H9 (cell line): ENCODE measurements at regions not wholly inside any gene's neighbourhood (a gene's known extent, or its start where the extent isn't known, plus 50 kb on each side); places are given as distances from the start of the nearest gene placed in this dataset.

Experiments
- DNase-seq: peaks from one replicate; pipeline ENCODE4 v3.0.0-alpha.2; 2017
- H2AFZ ChIP-seq: one replicate; pipeline ENCODE4 v1.6.1; 2013; ENCODE audit warnings: mild to moderate bottlenecking, low read length, control low read depth, moderate library complexity
- H2AK5ac ChIP-seq: 2 replicates; pipeline ENCODE4 v1.6.1; 2013; ENCODE audit warnings: low read length, control low read depth, mixed read lengths; ENCODE audit not compliant: insufficient read length
- H2BK120ac ChIP-seq: one replicate; pipeline ENCODE4 v1.6.1; 2013; ENCODE audit warnings: low read depth, mild to moderate bottlenecking, low read length, control low read depth, inconsistent platforms; ENCODE audit not compliant: poor library complexity, severe bottlenecking
- H2BK12ac ChIP-seq: 2 replicates; pipeline ENCODE4 v1.6.1; 2013; ENCODE audit warnings: low read length, control low read depth, mixed read lengths, low read depth; ENCODE audit not compliant: insufficient read length
- H2BK15ac ChIP-seq: 2 replicates; pipeline ENCODE4 v1.6.1; 2013; ENCODE audit warnings: low read depth, low read length, control low read depth
- H2BK20ac ChIP-seq: one replicate; pipeline ENCODE4 v1.6.1; 2013; ENCODE audit warnings: low read depth, mild to moderate bottlenecking, low read length, control low read depth, inconsistent platforms; ENCODE audit not compliant: poor library complexity, severe bottlenecking
- H2BK5ac ChIP-seq: 2 replicates; pipeline ENCODE4 v1.6.1; 2013; ENCODE audit warnings: low read length, control low read depth, mixed read lengths; ENCODE audit not compliant: insufficient read length
- H3K14ac ChIP-seq: 2 replicates; pipeline ENCODE4 v1.6.1; 2013; ENCODE audit warnings: low read length, control low read depth; ENCODE audit not compliant: insufficient read depth
- H3K18ac ChIP-seq: 2 replicates; pipeline ENCODE4 v1.6.1; 2013; ENCODE audit warnings: low read depth, mild to moderate bottlenecking, mixed read lengths, low read length, control low read depth; ENCODE audit not compliant: insufficient read length
- H3K23ac ChIP-seq: 2 replicates; pipeline ENCODE4 v1.6.1; 2013; ENCODE audit warnings: low read length, control low read depth, mixed read lengths, low read depth; ENCODE audit not compliant: insufficient read length
- H3K23me2 ChIP-seq: 2 replicates; pipeline ENCODE4 v1.6.1; 2013; ENCODE audit warnings: low read depth, mild to moderate bottlenecking, mixed read lengths, low read length, control low read depth; ENCODE audit not compliant: insufficient read length, poor library complexity, severe bottlenecking
- H3K27ac ChIP-seq: 2 replicates; pipeline ENCODE4 v1.5.1; 2013; ENCODE audit warnings: low read length, control low read depth, mixed read lengths, low read depth; ENCODE audit not compliant: insufficient read length
- H3K27me3 ChIP-seq: 2 replicates; pipeline ENCODE4 v1.6.1; 2013; ENCODE audit warnings: low read length, control low read depth, inconsistent platforms; ENCODE audit not compliant: insufficient read depth
- H3K4ac ChIP-seq: 2 replicates; pipeline ENCODE4 v1.6.1; 2013; ENCODE audit warnings: low read depth, mild to moderate bottlenecking, control low read depth, inconsistent platforms, low read length, moderate library complexity
- H3K4me1 ChIP-seq: 2 replicates; pipeline ENCODE4 v1.6.1; 2013; ENCODE audit warnings: low read length, control low read depth, inconsistent platforms; ENCODE audit not compliant: insufficient read depth
- H3K4me2 ChIP-seq: 2 replicates; pipeline ENCODE4 v1.6.1; 2013; ENCODE audit warnings: low read length, control low read depth, mixed read lengths; ENCODE audit not compliant: insufficient read length, insufficient read depth
- H3K56ac ChIP-seq: 2 replicates; pipeline ENCODE4 v1.6.1; 2013; ENCODE audit warnings: low read depth, mild to moderate bottlenecking, mixed read lengths, low read length, control low read depth; ENCODE audit not compliant: insufficient read length
- H3K79me1 ChIP-seq: 2 replicates; pipeline ENCODE4 v1.6.1; 2013; ENCODE audit warnings: low read depth, mild to moderate bottlenecking, moderate library complexity, low read length, control low read depth, inconsistent platforms; ENCODE audit not compliant: insufficient read depth, poor library complexity, severe bottlenecking
- H3K79me2 ChIP-seq: 2 replicates; pipeline ENCODE4 v1.6.1; 2013; ENCODE audit warnings: low read length, control low read depth, inconsistent platforms; ENCODE audit not compliant: insufficient read depth
- H3K9ac ChIP-seq: 2 replicates; pipeline ENCODE4 v1.6.1; 2013; ENCODE audit warnings: low read length, control low read depth, mixed read lengths; ENCODE audit not compliant: insufficient read length; ENCODE audit errors: extremely low read depth
- H3K9me3 ChIP-seq: one replicate; pipeline ENCODE4 v1.6.1; 2013; ENCODE audit warnings: low read depth, low read length, inconsistent platforms; ENCODE audit not compliant: control insufficient read depth
- H3T11ph ChIP-seq: one replicate; pipeline ENCODE4 v1.6.1; 2013; ENCODE audit warnings: mild to moderate bottlenecking, low read length, control low read depth, inconsistent platforms
- H4K20me1 ChIP-seq: one replicate; pipeline ENCODE4 v1.6.1; 2013; ENCODE audit not compliant: control insufficient read depth, insufficient read length, insufficient read depth
- H4K5ac ChIP-seq: 2 replicates; pipeline ENCODE4 v1.6.1; 2013; ENCODE audit warnings: low read depth, mild to moderate bottlenecking, mixed read lengths, low read length, control low read depth; ENCODE audit not compliant: insufficient read length
- H4K8ac ChIP-seq: replicated peaks from 2 replicates; pipeline ENCODE4 v1.6.1; 2013; ENCODE audit warnings: low read length, control low read depth, mixed read lengths, low read depth; ENCODE audit not compliant: insufficient read length
- H4K91ac ChIP-seq: 2 replicates; pipeline ENCODE4 v1.6.1; 2013; ENCODE audit warnings: low read depth, mild to moderate bottlenecking, moderate library complexity, mixed read lengths, low read length, control low read depth; ENCODE audit not compliant: insufficient read length
- H3K27ac Mint-ChIP-seq, 3 experiments: 2 replicates in 2 of 3; 3 replicates in 1 of 3; pipeline ENCODE4 v1.8.0; 2020 to 2021; ENCODE audit warnings: mixed read lengths in 3 of 3, mild to moderate bottlenecking in 1 of 3, moderate library complexity in 1 of 3
- H3K27me3 Mint-ChIP-seq: 2 replicates; pipeline ENCODE4 v1.8.0; 2021; ENCODE audit warnings: low read depth, mild to moderate bottlenecking, moderate library complexity, mixed read lengths
- H3K36me3 Mint-ChIP-seq, 3 experiments: 2 replicates in 2 of 3; 3 replicates in 1 of 3; pipeline ENCODE4 v1.8.0; 2020 to 2021; ENCODE audit warnings: low read depth in 3 of 3, mixed read lengths in 3 of 3; ENCODE audit not compliant: insufficient read depth in 1 of 3
- H3K4me1 Mint-ChIP-seq, 2 experiments: 2 replicates each; pipeline ENCODE4 v1.8.0; 2020; ENCODE audit warnings: mixed read lengths in 2 of 2
- H3K4me3 Mint-ChIP-seq, 2 experiments: 2 replicates in 1 of 2; 3 replicates in 1 of 2; pipeline ENCODE4 v1.8.0; 2020 to 2021; ENCODE audit warnings: mild to moderate bottlenecking in 2 of 2, mixed read lengths in 2 of 2, moderate library complexity in 1 of 2
- H3K9me3 Mint-ChIP-seq, 2 experiments: 2 replicates in 1 of 2; 3 replicates in 1 of 2; pipeline ENCODE4 v1.8.0; 2020; ENCODE audit warnings: mild to moderate bottlenecking in 2 of 2, mixed read lengths in 2 of 2, moderate library complexity in 1 of 2
- WGBS: extraction: QIAGEN DNeasy Blood & Tissue Kit; methylation state at CpG from one replicate; pipeline ENCODE4 v1.1.7; 2013; ENCODE audit warnings: missing lambda C conversion rate, low lambda C conversion rate, mixed read lengths; ENCODE audit not compliant: insufficient read length; ENCODE audit errors: extremely low coverage; 5-methylcytosine and 5-hydroxymethylcytosine counted together
- TF ChIP-seq, protein P1 (sequence below): fragments of 200-600 bp; sonication (generic); conservative IDR thresholded peaks from 3 replicates; pipeline ENCODE4 v1.8.0; 2021; ENCODE audit warnings: antibody characterized with exemption, mild to moderate bottlenecking

DNA sequence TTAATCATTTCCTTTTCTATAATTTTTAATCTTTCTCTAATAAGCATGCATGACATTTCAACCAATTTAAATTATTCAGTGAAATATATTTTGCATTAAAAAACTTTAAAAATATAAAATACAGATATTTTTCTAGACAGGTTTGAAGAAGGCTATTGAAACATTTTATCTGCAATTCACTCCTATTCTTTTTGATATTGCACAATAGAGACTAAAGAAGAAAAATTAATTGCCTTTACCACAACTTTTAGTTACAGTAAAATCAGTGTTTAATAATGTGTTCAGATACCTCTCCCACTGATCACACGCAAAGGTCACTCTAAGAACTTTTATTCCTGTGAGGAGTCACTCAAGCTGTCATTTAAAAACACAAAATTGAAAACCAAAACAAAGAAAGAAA, 1416.7 kb downstream of the FSCB start:
- Histone ChIP-seq H2BK5ac (no peak overlapping the region), H3K23ac (no peak overlapping the region), H2BK12ac (no peak overlapping the region), H3K18ac (no peak overlapping the region), H3K56ac (no peak overlapping the region), H4K8ac (no peak overlapping the region), H3K79me1 (no peaks in the 10 kb centered on the region), H3K9ac (no peak overlapping the region), H3K4me1 (no peaks in the 10 kb centered on the region), H2AK5ac (no peak overlapping the region), H4K20me1 (no peaks in the 10 kb centered on the region), H3K9me3 (no peaks in the 10 kb centered on the region), H3K27me3 (no peaks in the 10 kb centered on the region), H3K14ac (no peak overlapping the region), H2BK20ac (no peak overlapping the region), H3K4ac (no peak overlapping the region), H2BK120ac (no peak overlapping the region), H4K91ac (no peak overlapping the region), H3K79me2 (no peaks in the 10 kb centered on the region), H3K4me2 (no peak overlapping the region), H2AFZ (no peak overlapping the region), H3K27ac (no peak overlapping the region), H3T11ph (no peak overlapping the region), H3K23me2 (no peaks in the 10 kb centered on the region), H4K5ac (no peak overlapping the region), H2BK15ac (no peak overlapping the region)
- no CpG with 5 or more reads among the region's 1 CpG for WGBS
- H3K27ac Mint-ChIP-seq = no peak overlapping the region
- H3K4me3 Mint-ChIP-seq = no peak overlapping the region
- peaks cover 3 to 6% of the 10 kb centered on the region in 2 experiments; a peak in 3 of 5 replicates for H3K9me3 Mint-ChIP-seq
- H3K27me3 Mint-ChIP-seq = no peaks in the 10 kb centered on the region
- TF ChIP-seq, protein P1, sequence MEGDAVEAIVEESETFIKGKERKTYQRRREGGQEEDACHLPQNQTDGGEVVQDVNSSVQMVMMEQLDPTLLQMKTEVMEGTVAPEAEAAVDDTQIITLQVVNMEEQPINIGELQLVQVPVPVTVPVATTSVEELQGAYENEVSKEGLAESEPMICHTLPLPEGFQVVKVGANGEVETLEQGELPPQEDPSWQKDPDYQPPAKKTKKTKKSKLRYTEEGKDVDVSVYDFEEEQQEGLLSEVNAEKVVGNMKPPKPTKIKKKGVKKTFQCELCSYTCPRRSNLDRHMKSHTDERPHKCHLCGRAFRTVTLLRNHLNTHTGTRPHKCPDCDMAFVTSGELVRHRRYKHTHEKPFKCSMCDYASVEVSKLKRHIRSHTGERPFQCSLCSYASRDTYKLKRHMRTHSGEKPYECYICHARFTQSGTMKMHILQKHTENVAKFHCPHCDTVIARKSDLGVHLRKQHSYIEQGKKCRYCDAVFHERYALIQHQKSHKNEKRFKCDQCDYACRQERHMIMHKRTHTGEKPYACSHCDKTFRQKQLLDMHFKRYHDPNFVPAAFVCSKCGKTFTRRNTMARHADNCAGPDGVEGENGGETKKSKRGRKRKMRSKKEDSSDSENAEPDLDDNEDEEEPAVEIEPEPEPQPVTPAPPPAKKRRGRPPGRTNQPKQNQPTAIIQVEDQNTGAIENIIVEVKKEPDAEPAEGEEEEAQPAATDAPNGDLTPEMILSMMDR = no peak
- DNase-seq = no peak
- no peaks in the 10 kb centered on the region; a peak in 2 of 7 replicates for H3K36me3 Mint-ChIP-seq
- H3K4me1 Mint-ChIP-seq = no peaks in the 10 kb centered on the region
